GM19372 (cell line): ENCODE measurements at regions not wholly inside any gene's neighbourhood (a gene's known extent, or its start where the extent isn't known, plus 50 kb on each side); places are given as distances from the start of the nearest gene placed in this dataset.

Experiments used
- ATAC-seq: cut with Tn5 transposase; IDR thresholded peaks from one replicate; pipeline ENCODE4 v1.9.1; 2021; ENCODE audit warnings: mild to moderate bottlenecking, low read depth, moderate library complexity; ENCODE audit not compliant: unreplicated experiment

DNA sequence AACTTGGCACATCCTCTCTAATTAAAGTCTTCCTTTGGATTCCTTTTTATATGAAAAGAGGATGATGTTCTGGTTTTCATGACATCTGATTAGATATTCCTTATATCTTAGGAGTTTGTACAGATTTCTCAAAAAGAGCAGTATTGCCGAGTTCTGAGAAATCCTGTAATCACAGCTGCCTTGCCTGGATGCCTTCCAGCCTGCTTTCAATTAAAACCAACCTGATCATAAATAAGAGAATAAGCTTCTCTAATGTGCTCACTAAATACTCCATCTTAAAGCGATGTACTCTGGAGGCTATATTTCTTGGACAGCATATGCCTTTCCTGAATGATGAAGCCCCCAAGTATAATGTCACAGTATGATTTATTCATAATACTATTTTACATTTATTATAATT, 1203.8 kb upstream of the PIK3C3 start:
- no peak for ATAC-seq

DNA sequence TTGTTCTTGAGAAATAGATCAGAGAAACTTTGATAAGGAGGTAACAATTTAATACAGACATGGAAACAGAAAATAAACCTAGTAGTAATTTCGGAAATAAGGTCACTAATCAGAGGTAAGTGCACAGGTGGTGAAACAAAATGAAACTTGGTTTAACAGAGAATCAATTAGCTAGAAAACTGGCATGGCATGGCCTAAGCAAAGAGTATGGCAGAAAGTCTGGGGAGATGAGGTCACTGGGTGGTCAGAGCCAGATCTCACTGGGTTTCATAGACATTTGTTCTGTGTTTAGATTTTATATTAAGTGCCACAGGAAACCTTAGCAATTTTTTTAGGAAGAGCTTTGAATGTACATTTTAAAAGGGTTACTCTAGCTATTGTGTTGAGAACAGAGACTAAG, 1216.0 kb upstream of the PIK3C3 start:
- ATAC-seq = no peak

DNA sequence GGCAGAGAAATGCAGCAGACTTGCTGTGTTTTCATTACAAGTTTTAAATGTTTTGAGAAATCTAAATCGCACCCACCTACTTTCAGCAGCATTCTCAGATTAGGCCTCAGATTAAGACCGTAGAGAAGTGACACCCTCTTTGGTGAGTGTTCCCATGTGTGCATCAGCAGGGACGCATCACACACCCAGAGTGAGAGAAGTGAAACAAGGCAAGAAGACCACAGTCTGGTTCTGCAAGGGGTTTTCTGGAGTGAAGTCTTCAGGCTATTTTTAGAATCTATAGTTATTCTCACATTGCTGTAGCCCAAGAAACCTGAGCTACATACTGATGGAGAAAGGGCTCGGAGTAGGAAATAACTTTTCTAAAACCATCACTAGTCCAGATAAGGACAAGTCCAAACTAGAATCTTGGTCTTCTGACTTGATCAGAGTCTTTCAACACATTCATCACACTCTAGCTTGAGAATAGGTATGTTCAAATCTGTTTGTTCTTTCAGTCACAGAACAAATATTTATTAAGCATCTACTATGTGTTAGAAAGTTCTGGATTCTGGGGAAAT, 1216.6 kb upstream of the PIK3C3 start:
- no peak for ATAC-seq

DNA sequence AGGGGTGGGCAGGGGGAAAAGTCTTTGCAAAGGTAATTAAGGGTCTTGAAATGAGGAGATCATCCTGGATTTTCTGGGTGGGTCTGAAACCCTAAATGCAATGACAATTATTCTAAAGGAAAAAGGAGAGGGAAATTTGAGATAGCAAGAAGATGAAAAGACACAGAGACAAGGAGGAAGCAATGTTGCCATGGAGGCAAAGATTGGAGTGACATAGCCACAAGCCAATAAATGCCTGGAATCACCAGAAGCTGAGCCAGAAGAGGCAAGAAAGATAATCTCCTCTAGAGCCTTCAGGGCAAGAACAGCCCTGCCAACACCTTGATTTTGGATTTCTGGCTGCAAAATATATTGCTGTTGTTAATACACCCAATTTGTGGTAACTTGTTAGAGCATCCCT, 1246.3 kb upstream of the PIK3C3 start:
- ATAC-seq = no peak

DNA sequence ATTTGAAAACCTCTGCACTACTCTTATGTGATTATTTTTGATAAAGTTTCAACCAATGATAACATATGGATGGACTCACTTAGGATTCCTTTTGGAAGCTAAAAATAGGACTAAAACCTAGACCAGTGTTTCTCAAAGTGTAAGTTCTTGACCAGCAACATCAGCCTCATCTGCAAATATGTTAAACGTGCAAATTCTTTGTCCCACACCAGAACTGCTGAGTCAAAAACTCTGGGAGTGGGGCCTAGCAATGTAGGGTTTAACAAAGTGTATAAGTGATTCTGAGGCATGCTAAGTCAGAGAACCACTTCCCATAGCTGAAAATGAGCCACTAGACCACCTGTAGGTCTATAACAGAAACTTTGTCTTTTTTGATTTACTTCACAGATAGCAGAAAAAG, 1247.2 kb upstream of the PIK3C3 start:
- ATAC-seq = no peak

DNA sequence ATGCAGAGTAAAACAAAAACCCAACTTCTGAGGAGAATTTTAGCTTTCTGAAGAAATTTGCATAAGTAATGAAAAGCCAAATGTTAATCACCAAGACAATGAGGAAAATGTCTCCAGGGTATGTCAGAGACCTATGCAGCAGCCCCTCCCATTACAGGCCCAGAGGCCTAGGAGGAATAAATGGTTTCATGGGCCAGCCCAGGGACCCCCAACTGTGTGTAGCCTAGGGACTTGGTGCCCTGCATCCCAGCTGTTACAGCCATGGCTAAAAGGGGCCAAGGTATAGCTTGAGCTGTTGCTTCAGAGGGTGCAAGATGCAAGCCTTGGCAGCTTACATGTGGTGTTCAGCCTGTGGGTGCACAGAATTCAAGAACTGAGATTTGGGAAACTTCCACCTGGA, 1256.9 kb upstream of the PIK3C3 start:
- no peak for ATAC-seq

DNA sequence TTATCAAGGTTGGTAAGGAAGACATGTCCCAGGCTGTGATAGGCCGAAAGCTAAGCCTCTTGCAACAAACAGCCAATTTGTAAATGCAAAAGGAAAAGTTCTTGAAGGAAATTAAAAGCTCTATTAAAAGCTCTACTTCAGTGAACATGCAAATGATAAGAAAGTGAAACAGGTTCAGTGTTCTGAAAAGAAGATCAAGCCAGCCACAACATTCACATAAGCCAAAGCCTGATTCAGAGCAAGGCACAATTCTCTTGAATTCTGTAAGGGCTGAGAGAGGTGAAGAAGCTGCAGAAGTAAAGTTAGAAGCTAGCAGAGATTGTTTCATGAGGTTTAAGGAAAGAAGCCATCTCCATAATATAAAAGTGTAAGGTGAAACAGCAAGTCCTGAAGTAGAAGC, 1259.5 kb upstream of the PIK3C3 start:
- ATAC-seq = no peak

DNA sequence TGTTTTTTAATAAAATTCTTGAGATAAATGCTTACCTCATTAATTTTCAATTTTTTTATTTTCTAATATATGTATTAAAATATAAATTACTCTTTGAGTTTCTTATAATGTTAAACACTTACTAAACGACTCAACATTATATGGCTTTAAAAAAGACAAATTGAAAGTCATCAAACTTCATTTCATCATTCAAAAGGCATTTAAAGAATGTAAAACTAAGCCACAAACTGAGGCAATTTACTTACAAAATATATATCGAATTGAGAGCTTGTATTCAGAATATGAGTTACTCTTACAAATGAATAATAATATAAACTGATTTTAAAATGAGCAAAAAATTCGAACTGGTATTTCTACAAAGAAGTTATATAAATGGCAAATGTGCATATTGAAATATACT, 1262.2 kb upstream of the PIK3C3 start:
- ATAC-seq = no peak

DNA sequence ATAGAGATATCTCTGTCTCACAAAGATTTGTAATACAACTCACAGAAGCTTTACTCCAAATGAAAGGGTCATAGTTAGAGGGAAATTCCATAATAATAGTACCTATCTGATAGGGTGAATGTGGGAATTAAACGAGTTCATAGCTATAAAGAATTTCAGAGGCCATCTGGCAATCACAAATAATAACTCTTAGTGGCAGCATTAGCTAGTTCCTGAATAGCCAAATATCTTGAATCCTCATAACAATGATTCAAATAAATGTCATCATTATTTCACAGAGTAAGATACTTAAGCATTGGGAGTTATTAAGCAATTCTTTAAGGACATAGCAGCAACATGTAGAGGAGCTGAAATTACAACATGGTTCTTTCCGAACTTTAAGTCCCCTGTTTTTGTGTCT, 1265.0 kb upstream of the PIK3C3 start:
- no peak for ATAC-seq

DNA sequence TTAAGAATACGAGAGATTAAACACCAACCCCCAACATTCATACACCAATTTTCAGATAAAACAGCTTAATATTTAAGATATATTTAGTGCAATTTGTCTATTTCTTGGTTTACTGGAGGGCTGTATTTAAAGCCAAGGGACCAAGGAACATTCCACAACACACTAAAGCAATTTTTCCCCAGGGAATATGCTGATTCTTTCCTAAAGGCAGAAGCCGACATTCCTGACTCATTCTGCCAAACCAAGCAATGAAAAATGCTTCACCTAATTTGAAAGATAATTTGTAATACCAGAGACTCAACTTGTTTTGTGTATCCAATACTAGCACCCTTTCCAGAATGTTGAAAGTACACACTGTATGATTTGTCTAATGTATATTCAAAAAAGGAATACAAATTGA, 1267.6 kb upstream of the PIK3C3 start:
- no peak for ATAC-seq

DNA sequence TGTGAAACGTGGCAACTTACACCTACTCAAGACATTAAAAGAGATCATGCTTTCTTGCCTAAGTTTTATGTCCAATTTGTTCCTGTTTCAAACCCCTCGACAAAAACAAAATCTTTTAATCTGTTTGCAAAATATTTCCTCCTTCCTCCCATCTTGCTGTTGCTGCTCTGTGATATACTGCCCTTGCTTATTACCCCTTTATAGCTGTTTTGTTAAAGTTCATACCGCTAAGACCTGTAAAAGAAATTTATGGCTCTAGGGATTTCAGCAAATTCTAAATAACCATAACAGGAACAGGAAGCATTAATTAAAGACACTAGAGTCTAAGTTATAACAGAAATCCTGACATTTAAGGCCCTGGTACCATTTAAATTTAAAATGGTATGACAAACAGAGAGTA, 1268.2 kb upstream of the PIK3C3 start:
- no peak for ATAC-seq

DNA sequence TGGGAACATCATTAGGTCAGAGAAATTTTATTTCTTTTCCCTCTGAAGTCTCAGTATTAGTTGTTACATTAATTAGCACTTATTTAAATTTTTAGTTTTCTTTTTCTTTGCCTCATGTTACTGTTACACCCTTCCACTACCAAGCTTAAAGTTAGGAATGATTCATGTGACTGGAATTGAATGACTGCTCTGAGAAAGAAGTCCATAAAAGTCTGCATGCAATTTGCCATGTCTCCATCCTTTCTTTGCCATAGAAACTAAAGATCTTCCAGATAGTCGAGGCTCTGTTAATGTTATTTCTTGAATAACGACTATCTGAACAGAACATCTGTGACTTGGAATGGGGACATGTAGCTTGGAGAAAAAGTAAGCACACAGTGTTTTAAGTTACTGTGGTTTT, 1269.8 kb upstream of the PIK3C3 start:
- ATAC-seq = no peak

DNA sequence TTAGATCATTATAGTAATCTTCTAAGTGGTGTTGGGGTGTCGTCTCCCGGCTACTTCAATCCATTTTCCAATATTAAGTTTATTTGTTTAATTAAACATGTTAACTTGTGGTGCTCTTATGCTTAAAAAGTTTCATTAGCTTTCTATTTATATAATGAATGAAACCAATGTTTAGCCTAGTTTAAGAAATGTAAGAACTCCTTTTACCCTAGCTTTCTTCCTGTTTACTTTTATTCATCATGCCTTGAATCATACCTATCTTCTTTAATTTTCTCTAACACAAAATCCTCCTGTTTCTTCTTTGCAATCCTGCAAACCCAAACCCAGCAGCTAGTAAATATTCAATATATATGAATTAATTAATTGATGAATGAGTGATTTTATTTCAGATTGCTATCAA, 1276.7 kb upstream of the PIK3C3 start:
- no peak for ATAC-seq

DNA sequence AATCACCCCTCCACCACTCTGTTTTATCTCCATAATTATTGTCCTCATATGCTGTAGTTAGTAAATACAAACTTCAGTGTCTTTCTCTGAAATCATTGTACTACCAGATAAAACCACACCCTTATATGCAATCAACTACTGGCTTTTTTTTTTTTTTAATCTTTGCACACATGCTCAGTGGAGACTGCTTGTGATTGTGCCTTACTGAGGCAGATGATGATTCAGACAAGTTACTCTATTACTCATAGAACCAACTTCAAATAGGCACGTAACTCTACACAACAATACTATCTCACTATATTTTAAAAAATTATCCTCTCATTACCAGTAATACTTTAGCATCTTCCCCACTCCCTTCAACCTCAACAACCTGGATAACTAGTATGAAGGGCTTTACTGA, 1278.4 kb upstream of the PIK3C3 start:
- no peak for ATAC-seq

DNA sequence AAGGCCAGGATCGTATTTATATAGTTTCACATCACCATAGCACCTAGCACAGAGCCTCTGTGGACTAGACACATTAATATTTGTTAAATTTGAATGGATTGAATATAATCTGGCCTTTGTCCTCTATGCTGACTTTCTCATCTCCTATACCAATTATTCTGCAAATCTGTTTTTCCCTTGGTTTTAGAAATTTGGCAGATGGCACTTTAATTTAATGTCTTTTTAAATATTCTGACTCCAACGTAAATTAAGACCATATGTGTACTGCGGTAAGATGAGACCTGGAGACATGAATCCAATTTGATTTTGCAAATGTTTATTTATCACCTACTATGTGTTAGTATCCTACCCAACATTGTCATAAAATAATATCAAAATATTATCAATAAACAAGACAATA, 1281.9 kb upstream of the PIK3C3 start:
- ATAC-seq = no peak

DNA sequence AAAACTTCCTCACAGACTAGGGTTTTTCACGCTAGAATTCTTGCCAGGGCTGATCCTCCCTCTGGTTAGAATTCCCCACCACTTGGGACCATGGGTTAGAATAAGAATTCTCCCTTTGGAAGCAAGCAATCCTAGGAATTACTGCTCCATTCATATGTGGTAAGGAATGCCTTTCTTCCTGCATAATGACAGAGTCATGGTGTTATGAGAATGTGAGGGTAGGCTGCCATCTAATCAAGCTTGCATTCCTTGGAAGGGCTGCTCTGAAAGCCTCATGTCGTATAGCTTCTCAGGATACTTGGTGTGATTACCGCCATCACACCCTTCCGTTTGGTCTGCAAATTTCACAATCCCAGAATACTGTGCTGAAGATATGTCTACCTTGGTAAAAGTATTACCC, 1282.4 kb upstream of the PIK3C3 start:
- ATAC-seq = no peak

DNA sequence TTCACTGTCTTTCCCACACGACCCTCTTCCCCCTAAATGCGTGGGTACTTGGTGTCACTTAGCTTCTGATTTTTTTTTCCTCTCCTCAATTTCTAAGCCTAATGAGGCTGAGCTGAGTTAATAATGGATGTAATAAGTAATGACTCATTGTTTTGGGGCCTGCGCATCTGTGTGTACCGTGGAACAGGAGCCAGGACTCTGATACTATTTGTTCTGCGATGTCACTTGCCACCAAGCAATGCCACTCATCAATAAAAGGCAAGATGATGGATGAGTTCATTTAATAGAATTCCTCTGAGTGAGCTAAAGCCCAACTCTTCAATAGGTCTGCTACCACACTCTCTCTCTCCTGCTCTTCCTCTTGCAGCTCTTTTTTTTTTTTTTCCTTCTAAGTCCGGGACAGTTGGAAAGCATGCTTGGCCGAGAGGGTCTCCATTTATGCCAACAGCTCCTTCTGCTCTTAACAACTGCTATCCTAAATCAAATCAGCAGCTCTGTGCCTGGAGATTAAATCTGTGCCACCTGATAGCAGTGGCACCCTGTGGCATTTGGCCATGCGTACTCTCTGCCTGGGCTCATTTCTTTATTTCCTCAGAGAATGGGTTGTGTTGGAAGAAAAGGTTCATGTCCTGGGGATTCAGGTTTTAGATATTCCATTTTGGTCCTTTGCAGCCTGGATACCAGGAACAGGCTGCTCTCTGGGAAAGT, 1284.2 kb upstream of the PIK3C3 start:
- no peak for ATAC-seq

DNA sequence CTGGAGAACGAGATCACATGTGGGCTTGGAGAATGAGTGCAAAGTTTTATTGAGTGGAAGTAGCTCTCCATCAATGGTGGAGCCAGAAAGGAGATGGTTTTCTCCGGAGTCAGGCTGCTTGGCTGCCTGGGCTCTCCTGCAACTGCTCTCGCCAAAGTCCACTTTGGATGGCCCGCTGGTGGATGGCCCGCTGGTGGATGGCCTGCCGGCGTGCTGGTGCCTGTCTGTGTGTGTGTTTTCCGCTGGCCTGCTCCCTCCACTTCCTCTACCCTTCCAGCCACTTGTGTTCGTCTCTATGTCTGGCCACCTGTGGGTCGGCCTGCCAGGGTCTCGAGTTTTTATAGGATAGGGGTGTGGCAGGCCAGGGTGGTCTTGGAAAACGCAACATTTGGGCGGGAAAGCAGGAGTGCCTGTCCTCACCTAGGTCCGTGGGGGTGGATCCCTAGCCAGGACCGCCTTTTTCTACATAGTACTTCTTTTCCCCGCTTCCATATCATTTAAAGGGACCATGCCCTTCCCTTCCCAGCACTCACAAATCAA, 1292.1 kb upstream of the PIK3C3 start:
- no peak for ATAC-seq

DNA sequence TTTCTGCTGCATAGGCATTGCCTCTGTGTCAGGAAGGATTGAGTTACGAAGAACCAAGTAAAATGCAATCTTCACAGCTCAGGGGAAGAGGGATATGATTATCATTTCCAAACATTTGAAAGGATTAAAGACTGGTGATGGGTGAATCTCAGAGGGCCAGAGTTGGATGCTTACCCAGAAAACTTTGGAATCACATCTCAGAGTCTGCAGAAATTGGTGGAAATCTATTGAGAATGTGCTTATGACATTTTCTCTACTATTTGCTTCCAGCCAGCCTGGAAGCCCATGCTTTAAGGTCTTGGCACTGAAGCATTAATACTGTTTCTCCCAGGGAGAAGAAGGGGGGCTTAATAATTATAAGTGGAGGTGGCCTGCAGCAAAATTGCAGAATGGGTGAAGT, 1301.4 kb upstream of the PIK3C3 start:
- no peak for ATAC-seq

DNA sequence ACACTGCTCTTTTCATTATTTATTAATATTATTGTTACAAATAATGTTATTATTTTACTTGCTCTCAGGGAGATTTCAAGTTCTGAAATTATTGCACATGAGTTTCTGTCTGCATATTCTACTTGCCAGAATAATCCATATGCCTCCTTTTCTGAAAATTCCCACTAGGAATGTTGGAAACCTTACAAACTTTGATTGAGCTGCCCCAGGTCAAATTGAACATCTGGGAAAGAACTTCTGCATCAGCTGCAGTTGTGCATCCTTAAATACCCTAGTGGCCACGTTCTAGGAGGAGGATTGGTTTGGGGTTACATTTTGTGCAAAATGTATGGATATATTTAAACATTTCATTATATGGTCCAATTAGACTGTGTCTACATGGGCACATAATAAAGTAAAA, 1302.7 kb upstream of the PIK3C3 start:
- no peak for ATAC-seq

DNA sequence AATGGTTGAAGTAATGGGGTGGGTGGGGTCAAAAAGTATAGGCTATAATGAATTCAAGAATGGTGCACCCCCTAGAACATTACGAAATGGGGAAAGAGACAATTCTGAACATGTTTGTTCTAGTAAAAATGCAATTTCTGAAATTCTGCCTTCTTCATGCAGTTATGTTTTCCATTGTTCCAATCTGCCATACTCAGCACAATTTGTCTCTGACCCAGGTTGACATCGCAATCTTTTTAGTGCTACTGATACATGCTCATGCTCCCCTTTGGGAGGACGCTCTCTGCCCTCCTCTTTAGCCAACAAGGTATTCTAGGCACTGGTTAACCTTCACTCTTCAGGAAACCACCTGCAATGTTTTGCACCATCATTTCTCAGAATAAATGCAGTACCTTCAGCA, 1303.9 kb upstream of the PIK3C3 start:
- no peak for ATAC-seq

DNA sequence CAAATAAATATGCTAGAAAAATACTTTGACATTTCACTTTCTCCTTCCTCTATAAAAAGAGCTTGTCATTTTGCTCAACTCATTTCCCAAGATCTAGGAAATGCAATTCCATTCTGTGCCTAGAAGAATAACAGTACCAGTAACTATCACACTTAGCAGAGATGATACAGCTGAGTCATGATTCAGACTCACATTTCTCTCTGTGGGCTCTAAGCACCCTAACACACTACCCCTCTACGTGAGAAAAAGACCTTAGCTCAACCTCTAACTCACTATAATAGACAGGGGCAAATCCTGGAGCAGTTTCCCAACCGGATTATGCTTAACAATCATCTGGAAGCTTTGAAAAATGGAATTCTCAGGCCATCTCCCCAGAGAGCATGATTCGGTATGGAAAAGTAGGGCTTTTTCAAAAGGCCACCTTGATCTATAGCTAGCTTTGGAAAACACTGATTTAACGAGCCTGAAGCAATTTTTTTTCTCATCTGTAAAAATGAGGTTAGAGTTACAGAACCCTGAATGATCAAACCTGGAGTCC, 1312.3 kb upstream of the PIK3C3 start:
- no peak for ATAC-seq
